IMR-90 (cell line): ENCODE measurements at regions not wholly inside any gene's neighbourhood (a gene's known extent, or its start where the extent isn't known, plus 50 kb on each side); places are given as distances from the start of the nearest gene placed in this dataset.

Source experiments
- ATAC-seq: fragments of 200-7000 bp; cut with Tn5 transposase; 2 replicates; pipeline ENCODE4 v1.9.1; 2020; ENCODE audit warnings: low read depth, mild to moderate bottlenecking, moderate library complexity
- BruUV-seq: library from RNA; stranded (reverse); fragments of 400-500 nt; replicated peaks from 2 replicates; lab custom pipeline; 2021; lab: Mats Ljungman, UMichigan
- CTCF ChIA-PET: fragments of 300-600 bp; formaldehyde crosslinking; extraction: SDS; loops from one replicate; lab custom pipeline; 2021; ENCODE audit warnings: antibody characterized with exemption; lab: Yijun Ruan, JAX
- POLR2A ChIA-PET: fragments of 300-600 bp; sonication (Branson Sonifier 250); formaldehyde crosslinking; loops from one replicate; lab custom pipeline; 2022; ENCODE audit warnings: antibody characterized with exemption; ENCODE audit not compliant: unreplicated experiment; lab: Charles Lee
- DNase-seq: peaks from one replicate; pipeline ENCODE4 v3.0.0; 2013
- H2AFZ ChIP-seq: replicated peaks from 2 replicates; pipeline ENCODE3; 2013; ENCODE audit warnings: low read length, mild to moderate bottlenecking; ENCODE audit not compliant: poor library complexity
- H2AK5ac ChIP-seq: 2 replicates; pipeline ENCODE4 v1.6.1; 2013; ENCODE audit warnings: low read depth, low read length, inconsistent platforms
- H2AK9ac ChIP-seq: replicated peaks from 2 replicates; pipeline ENCODE3; 2013; ENCODE audit warnings: mild to moderate bottlenecking, low read depth, low read length, moderate library complexity; ENCODE audit not compliant: poor library complexity
- H2BK120ac ChIP-seq: 2 replicates; pipeline ENCODE4 v1.6.1; 2013; ENCODE audit warnings: low read depth, low read length, inconsistent platforms
- H2BK15ac ChIP-seq: 3 replicates; pipeline ENCODE4 v1.6.1; 2013; ENCODE audit warnings: low read depth, low read length, inconsistent platforms
- H2BK20ac ChIP-seq: 2 replicates; pipeline ENCODE4 v1.6.1; 2013; ENCODE audit warnings: low read depth, mild to moderate bottlenecking, inconsistent platforms, low read length, moderate library complexity
- H2BK5ac ChIP-seq: 2 replicates; pipeline ENCODE4 v1.6.1; 2013; ENCODE audit warnings: mild to moderate bottlenecking, low read depth, low read length, inconsistent platforms; ENCODE audit not compliant: poor library complexity, severe bottlenecking
- H3K14ac ChIP-seq: replicated peaks from 2 replicates; pipeline ENCODE4 v1.6.1; 2013; ENCODE audit warnings: low read depth, low read length, inconsistent platforms
- H3K18ac ChIP-seq: 2 replicates; pipeline ENCODE4 v1.6.1; 2013; ENCODE audit warnings: low read depth, low read length, control low read depth
- H3K23ac ChIP-seq: 2 replicates; pipeline ENCODE4 v1.6.1; 2013; ENCODE audit warnings: low read depth, low read length, inconsistent platforms
- H3K27ac ChIP-seq: 2 replicates; pipeline ENCODE4 v1.5.1; 2013; ENCODE audit warnings: mild to moderate bottlenecking, control low read depth, low read length; ENCODE audit not compliant: insufficient read depth
- H3K27me3 ChIP-seq: 2 replicates; pipeline ENCODE4 v1.6.1; 2013; ENCODE audit warnings: low read length; ENCODE audit not compliant: control insufficient read depth, insufficient read depth
- H3K36me3 ChIP-seq: 2 replicates; pipeline ENCODE4 v1.6.1; 2013; ENCODE audit warnings: low read length, mixed read lengths; ENCODE audit not compliant: control insufficient read depth, insufficient read depth
- H3K4ac ChIP-seq: 2 replicates; pipeline ENCODE4 v1.6.1; 2013; ENCODE audit warnings: low read depth, low read length, inconsistent platforms
- H3K4me1 ChIP-seq: 2 replicates; pipeline ENCODE4 v1.6.1; 2013; ENCODE audit warnings: low read length, mixed read lengths; ENCODE audit not compliant: control insufficient read depth, insufficient read depth
- H3K4me2 ChIP-seq: 2 replicates; pipeline ENCODE4 v1.6.1; 2013; ENCODE audit warnings: low read depth, mild to moderate bottlenecking, control low read depth, low read length, moderate library complexity
- H3K4me3 ChIP-seq: 2 replicates; pipeline ENCODE4 v1.5.1; 2013; ENCODE audit warnings: low read depth, mild to moderate bottlenecking, control low read depth, low read length, moderate library complexity; ENCODE audit not compliant: insufficient read depth
- H3K56ac ChIP-seq: 2 replicates; pipeline ENCODE4 v1.6.1; 2013; ENCODE audit warnings: low read length, inconsistent platforms; ENCODE audit not compliant: insufficient read depth; ENCODE audit errors: extremely low read depth
- H3K79me1 ChIP-seq, 2 experiments: 2 replicates each; pipeline ENCODE4 v1.6.1; 2013; ENCODE audit warnings: low read length in 2 of 2, inconsistent platforms in 1 of 2, low read depth in 1 of 2
- H3K9ac ChIP-seq: 2 replicates; pipeline ENCODE4 v1.6.1; 2013; ENCODE audit warnings: low read depth, low read length, control low read depth
- H3K9me1 ChIP-seq: 2 replicates; pipeline ENCODE4 v1.6.1; 2013; ENCODE audit warnings: low read length, inconsistent platforms; ENCODE audit not compliant: insufficient read depth
- H3K9me3 ChIP-seq: 2 replicates; pipeline ENCODE4 v1.6.1; 2013; ENCODE audit warnings: low read length; ENCODE audit not compliant: control insufficient read depth, insufficient read depth
- H4K20me1 ChIP-seq: 2 replicates; pipeline ENCODE4 v1.6.1; 2013; ENCODE audit warnings: low read length, inconsistent platforms; ENCODE audit not compliant: insufficient read depth
- H4K5ac ChIP-seq: 2 replicates; pipeline ENCODE4 v1.6.1; 2013; ENCODE audit warnings: mild to moderate bottlenecking, low read depth, low read length, control low read depth
- H4K8ac ChIP-seq, 2 experiments: 2 replicates each; pipeline ENCODE4 v1.6.1; 2013; ENCODE audit warnings: low read depth in 2 of 2, low read length in 2 of 2, control low read depth in 1 of 2, inconsistent platforms in 1 of 2
- H4K91ac ChIP-seq: 2 replicates; pipeline ENCODE4 v1.6.1; 2013; ENCODE audit warnings: low read depth, low read length, inconsistent platforms; ENCODE audit not compliant: insufficient read depth
- FOS ChIP-seq: fragments of 150-350 bp; IDR thresholded peaks from 2 replicates; pipeline ENCODE4 v1.6.1; 2016; ENCODE audit warnings: low read depth, low read length
- MXI1 ChIP-seq: IDR thresholded peaks from 2 replicates; pipeline ENCODE4 v1.6.1; 2012; ENCODE audit warnings: low read depth, mild to moderate bottlenecking, low read length, moderate library complexity, borderline replicate concordance
- NFE2L2 ChIP-seq: fragments of 150-350 bp; IDR thresholded peaks from 2 replicates; pipeline ENCODE4 v1.6.1; 2016; ENCODE audit warnings: low read depth, mild to moderate bottlenecking, low read length
- POLR2A ChIP-seq: IDR thresholded peaks from 2 replicates; pipeline ENCODE4 v1.6.1; 2012; ENCODE audit warnings: mild to moderate bottlenecking, low read depth, low read length
- RCOR1 ChIP-seq: IDR thresholded peaks from 2 replicates; pipeline ENCODE4 v1.6.1; 2012; ENCODE audit warnings: mild to moderate bottlenecking, low read length, improper control_type of control experiment; ENCODE audit not compliant: insufficient replicate concordance
- SMC3 ChIP-seq: fragments of 150-350 bp; IDR thresholded peaks from 2 replicates; pipeline ENCODE4 v1.6.1; 2016; ENCODE audit warnings: low read depth, mild to moderate bottlenecking, antibody characterized with exemption, low read length, moderate library complexity
- WGBS, 2 experiments: methylation state at CpG; one replicate each; pipeline versions ENCODE4 v1.1.5 to v1.1.7; 2013; ENCODE audit warnings: missing lambda C conversion rate in 2 of 2; ENCODE audit not compliant: insufficient read length in 1 of 2; ENCODE audit errors: extremely low coverage in 2 of 2; 5-methylcytosine and 5-hydroxymethylcytosine counted together
- dilution Hi-C: fragments of 300-500 bp; cut with HindIII; formaldehyde crosslinking; loops from one replicate; pipeline ENCODE4 v1.14.3; 2018; ENCODE audit warnings: low sequenced_read_pairs; ENCODE audit not compliant: unreplicated experiment
- in situ Hi-C: fragments of 300-500 bp; cut with MboI; formaldehyde crosslinking; loops from 3 replicates; pipeline ENCODE4 v1.14.3; 2019; ENCODE audit warnings: low sequenced_read_pairs, inconsistent platforms, mixed read lengths
- intact Hi-C: fragments of 100-400 bp; cut with micrococcal nuclease; formaldehyde crosslinking; loops from 2 replicates; pipeline ENCODE4 v1.10.0; 2022

DNA sequence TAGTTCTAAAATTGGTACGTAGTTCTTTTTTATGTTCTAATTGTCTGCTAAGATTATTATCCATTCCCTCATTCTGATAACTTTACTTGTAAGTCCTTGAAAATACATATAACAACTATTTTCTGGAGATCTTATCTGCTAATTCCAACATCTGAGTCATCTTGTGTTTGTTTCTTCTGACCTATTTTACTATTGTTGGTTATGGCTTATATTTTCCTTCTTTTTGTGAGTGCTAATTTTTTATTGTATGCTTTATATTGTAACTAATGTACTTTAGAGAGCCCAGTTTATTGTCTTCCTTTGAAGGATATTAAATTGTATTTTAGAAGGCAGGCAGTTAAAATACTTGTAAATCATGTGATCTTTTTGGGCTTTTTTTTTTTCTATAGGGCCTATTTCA lies 149.3 kb upstream of the LRFN5 start:
- BruUV-seq, result no TSS peak
- Histone ChIP-seq H2AFZ (no peak overlapping the region), H3K79me1 (no peaks in the 10 kb centered on the region), H3K36me3 (no peaks in the 10 kb centered on the region), H3K23ac (no peak overlapping the region), H3K27me3 (no peaks in the 10 kb centered on the region), H3K56ac (no peak overlapping the region), H2BK15ac (no peak overlapping the region), H3K9me3 (no peaks in the 10 kb centered on the region), H4K8ac (no peak overlapping the region), H3K9me1 (no peaks in the 10 kb centered on the region), H4K91ac (no peak overlapping the region), H3K4me1 (no peaks in the 10 kb centered on the region), H3K14ac (no peak overlapping the region), H2AK9ac (no peak overlapping the region), H4K5ac (no peak overlapping the region), H2BK120ac (no peak overlapping the region), H3K9ac (no peak overlapping the region), H2AK5ac (no peak overlapping the region), H2BK5ac (no peak overlapping the region), H3K4ac (no peak overlapping the region), H3K27ac (no peak overlapping the region), H2BK20ac (no peak overlapping the region), H3K18ac (no peak overlapping the region), H4K20me1 (no peaks in the 10 kb centered on the region), H3K4me3 (no peak overlapping the region), H3K4me2 (no peak overlapping the region)
- ChIA-PET CTCF (interaction anchor here (0.6 kb wide), 1 partner anchor 1034 kb away, joined by 3 read pairs; no protein-coding TSS in a partner anchor), POLR2A (no interaction called here)
- no peak for DNase-seq
- no peak for TF ChIP-seq RCOR1
- TF ChIP-seq POLR2A, result no peak
- TF ChIP-seq MXI1, result no peak
- no peak for TF ChIP-seq FOS
- TF ChIP-seq NFE2L2, result no peak
- no peak for TF ChIP-seq SMC3
- dilution Hi-C loops, result no loop called here
- in situ Hi-C loops, result no loop called here
- intact Hi-C loops, result no loop called here
- WGBS, 2 experiments, result no CpG with 5 or more reads among the region's 1 CpG
- ATAC-seq, result no peak
